IMR-90 (cell line): ENCODE measurements at regions not wholly inside any gene's neighbourhood (a gene's known extent, or its start where the extent isn't known, plus 50 kb on each side); places are given as distances from the start of the nearest gene placed in this dataset.

Experiments used
- ATAC-seq: fragments of 200-7000 bp; cut with Tn5 transposase; 2 replicates; pipeline ENCODE4 v1.9.1; 2020; ENCODE audit warnings: low read depth, mild to moderate bottlenecking, moderate library complexity
- BruUV-seq: library from RNA; stranded (reverse); fragments of 400-500 nt; replicated peaks from 2 replicates; lab custom pipeline; 2021; lab: Mats Ljungman, UMichigan
- CTCF ChIA-PET: fragments of 300-600 bp; formaldehyde crosslinking; extraction: SDS; loops from one replicate; lab custom pipeline; 2021; ENCODE audit warnings: antibody characterized with exemption; lab: Yijun Ruan, JAX
- POLR2A ChIA-PET: fragments of 300-600 bp; sonication (Branson Sonifier 250); formaldehyde crosslinking; loops from one replicate; lab custom pipeline; 2022; ENCODE audit warnings: antibody characterized with exemption; ENCODE audit not compliant: unreplicated experiment; lab: Charles Lee
- DNase-seq: peaks from one replicate; pipeline ENCODE4 v3.0.0; 2013
- H2AFZ ChIP-seq: replicated peaks from 2 replicates; pipeline ENCODE3; 2013; ENCODE audit warnings: low read length, mild to moderate bottlenecking; ENCODE audit not compliant: poor library complexity
- H2AK5ac ChIP-seq: 2 replicates; pipeline ENCODE4 v1.6.1; 2013; ENCODE audit warnings: low read depth, low read length, inconsistent platforms
- H2AK9ac ChIP-seq: replicated peaks from 2 replicates; pipeline ENCODE3; 2013; ENCODE audit warnings: mild to moderate bottlenecking, low read depth, low read length, moderate library complexity; ENCODE audit not compliant: poor library complexity
- H2BK120ac ChIP-seq: 2 replicates; pipeline ENCODE4 v1.6.1; 2013; ENCODE audit warnings: low read depth, low read length, inconsistent platforms
- H2BK15ac ChIP-seq: 3 replicates; pipeline ENCODE4 v1.6.1; 2013; ENCODE audit warnings: low read depth, low read length, inconsistent platforms
- H2BK20ac ChIP-seq: 2 replicates; pipeline ENCODE4 v1.6.1; 2013; ENCODE audit warnings: low read depth, mild to moderate bottlenecking, inconsistent platforms, low read length, moderate library complexity
- H2BK5ac ChIP-seq: 2 replicates; pipeline ENCODE4 v1.6.1; 2013; ENCODE audit warnings: mild to moderate bottlenecking, low read depth, low read length, inconsistent platforms; ENCODE audit not compliant: poor library complexity, severe bottlenecking
- H3K14ac ChIP-seq: replicated peaks from 2 replicates; pipeline ENCODE4 v1.6.1; 2013; ENCODE audit warnings: low read depth, low read length, inconsistent platforms
- H3K18ac ChIP-seq: 2 replicates; pipeline ENCODE4 v1.6.1; 2013; ENCODE audit warnings: low read depth, low read length, control low read depth
- H3K23ac ChIP-seq: 2 replicates; pipeline ENCODE4 v1.6.1; 2013; ENCODE audit warnings: low read depth, low read length, inconsistent platforms
- H3K27ac ChIP-seq: 2 replicates; pipeline ENCODE4 v1.5.1; 2013; ENCODE audit warnings: mild to moderate bottlenecking, control low read depth, low read length; ENCODE audit not compliant: insufficient read depth
- H3K27me3 ChIP-seq: 2 replicates; pipeline ENCODE4 v1.6.1; 2013; ENCODE audit warnings: low read length; ENCODE audit not compliant: control insufficient read depth, insufficient read depth
- H3K36me3 ChIP-seq: 2 replicates; pipeline ENCODE4 v1.6.1; 2013; ENCODE audit warnings: low read length, mixed read lengths; ENCODE audit not compliant: control insufficient read depth, insufficient read depth
- H3K4ac ChIP-seq: 2 replicates; pipeline ENCODE4 v1.6.1; 2013; ENCODE audit warnings: low read depth, low read length, inconsistent platforms
- H3K4me1 ChIP-seq: 2 replicates; pipeline ENCODE4 v1.6.1; 2013; ENCODE audit warnings: low read length, mixed read lengths; ENCODE audit not compliant: control insufficient read depth, insufficient read depth
- H3K4me2 ChIP-seq: 2 replicates; pipeline ENCODE4 v1.6.1; 2013; ENCODE audit warnings: low read depth, mild to moderate bottlenecking, control low read depth, low read length, moderate library complexity
- H3K4me3 ChIP-seq: 2 replicates; pipeline ENCODE4 v1.5.1; 2013; ENCODE audit warnings: low read depth, mild to moderate bottlenecking, control low read depth, low read length, moderate library complexity; ENCODE audit not compliant: insufficient read depth
- H3K56ac ChIP-seq: 2 replicates; pipeline ENCODE4 v1.6.1; 2013; ENCODE audit warnings: low read length, inconsistent platforms; ENCODE audit not compliant: insufficient read depth; ENCODE audit errors: extremely low read depth
- H3K79me1 ChIP-seq, 2 experiments: 2 replicates each; pipeline ENCODE4 v1.6.1; 2013; ENCODE audit warnings: low read length in 2 of 2, inconsistent platforms in 1 of 2, low read depth in 1 of 2
- H3K9ac ChIP-seq: 2 replicates; pipeline ENCODE4 v1.6.1; 2013; ENCODE audit warnings: low read depth, low read length, control low read depth
- H3K9me1 ChIP-seq: 2 replicates; pipeline ENCODE4 v1.6.1; 2013; ENCODE audit warnings: low read length, inconsistent platforms; ENCODE audit not compliant: insufficient read depth
- H3K9me3 ChIP-seq: 2 replicates; pipeline ENCODE4 v1.6.1; 2013; ENCODE audit warnings: low read length; ENCODE audit not compliant: control insufficient read depth, insufficient read depth
- H4K20me1 ChIP-seq: 2 replicates; pipeline ENCODE4 v1.6.1; 2013; ENCODE audit warnings: low read length, inconsistent platforms; ENCODE audit not compliant: insufficient read depth
- H4K5ac ChIP-seq: 2 replicates; pipeline ENCODE4 v1.6.1; 2013; ENCODE audit warnings: mild to moderate bottlenecking, low read depth, low read length, control low read depth
- H4K8ac ChIP-seq, 2 experiments: 2 replicates each; pipeline ENCODE4 v1.6.1; 2013; ENCODE audit warnings: low read depth in 2 of 2, low read length in 2 of 2, control low read depth in 1 of 2, inconsistent platforms in 1 of 2
- H4K91ac ChIP-seq: 2 replicates; pipeline ENCODE4 v1.6.1; 2013; ENCODE audit warnings: low read depth, low read length, inconsistent platforms; ENCODE audit not compliant: insufficient read depth
- BHLHE40 ChIP-seq: fragments of 150-350 bp; IDR thresholded peaks from 2 replicates; pipeline ENCODE4 v1.6.1; 2016; ENCODE audit warnings: mild to moderate bottlenecking, low read depth, low read length
- CEBPB ChIP-seq: IDR thresholded peaks from 2 replicates; pipeline ENCODE4 v1.6.1; 2012; ENCODE audit warnings: low read depth, low read length, improper control_type of control experiment
- CHD1 ChIP-seq: IDR thresholded peaks from 2 replicates; pipeline ENCODE4 v1.6.1; 2012; ENCODE audit warnings: low read depth, low read length, improper control_type of control experiment
- MAZ ChIP-seq: IDR thresholded peaks from 2 replicates; pipeline ENCODE4 v1.6.1; 2012; ENCODE audit warnings: low read depth, mild to moderate bottlenecking, low read length, improper control_type of control experiment, moderate library complexity, borderline replicate concordance
- NFE2L2 ChIP-seq: fragments of 150-350 bp; IDR thresholded peaks from 2 replicates; pipeline ENCODE4 v1.6.1; 2016; ENCODE audit warnings: low read depth, mild to moderate bottlenecking, low read length
- POLR2A ChIP-seq: IDR thresholded peaks from 2 replicates; pipeline ENCODE4 v1.6.1; 2012; ENCODE audit warnings: mild to moderate bottlenecking, low read depth, low read length
- RAD21 ChIP-seq: IDR thresholded peaks from 2 replicates; pipeline ENCODE4 v1.6.1; 2012; ENCODE audit warnings: low read length, improper control_type of control experiment
- SMC3 ChIP-seq: fragments of 150-350 bp; IDR thresholded peaks from 2 replicates; pipeline ENCODE4 v1.6.1; 2016; ENCODE audit warnings: low read depth, mild to moderate bottlenecking, antibody characterized with exemption, low read length, moderate library complexity
- USF2 ChIP-seq: fragments of 150-350 bp; IDR thresholded peaks from 2 replicates; pipeline ENCODE4 v1.6.1; 2017; ENCODE audit warnings: mild to moderate bottlenecking, antibody characterized with exemption, low read length, low read depth
- WGBS, 2 experiments: methylation state at CpG; one replicate each; pipeline versions ENCODE4 v1.1.5 to v1.1.7; 2013; ENCODE audit warnings: missing lambda C conversion rate in 2 of 2; ENCODE audit not compliant: insufficient read length in 1 of 2; ENCODE audit errors: extremely low coverage in 2 of 2; 5-methylcytosine and 5-hydroxymethylcytosine counted together
- dilution Hi-C: fragments of 300-500 bp; cut with HindIII; formaldehyde crosslinking; loops from one replicate; pipeline ENCODE4 v1.14.3; 2018; ENCODE audit warnings: low sequenced_read_pairs; ENCODE audit not compliant: unreplicated experiment
- in situ Hi-C: fragments of 300-500 bp; cut with MboI; formaldehyde crosslinking; loops from 3 replicates; pipeline ENCODE4 v1.14.3; 2019; ENCODE audit warnings: low sequenced_read_pairs, inconsistent platforms, mixed read lengths
- intact Hi-C: fragments of 100-400 bp; cut with micrococcal nuclease; formaldehyde crosslinking; loops from 2 replicates; pipeline ENCODE4 v1.10.0; 2022
- TF ChIP-seq, protein P1 (sequence below): fragments of 150-350 bp; IDR thresholded peaks from 2 replicates; pipeline ENCODE4 v1.6.1; 2016; ENCODE audit warnings: low read depth, mild to moderate bottlenecking, low read length, moderate library complexity, borderline replicate concordance
- TF ChIP-seq, protein P2 (sequence below): conservative IDR thresholded peaks from 2 replicates; pipeline ENCODE4 v1.5.1; 2012; ENCODE audit warnings: mild to moderate bottlenecking, low read depth, low read length, improper control_type of control experiment

GRCh38 chr17:69702078-69702477 lies 287.6 kb downstream of the MAP2K6 start:
- DNase-seq (no peak), ATAC-seq (no peak)
- H3K4me3 ChIP-seq: no peak overlapping the region
- H3K9ac ChIP-seq: no peak overlapping the region
- H2BK20ac ChIP-seq: no peak overlapping the region
- intact Hi-C loops (no loop called here), in situ Hi-C loops (no loop called here), dilution Hi-C loops (no loop called here)
- no peak overlapping the region for H3K56ac ChIP-seq
- H4K8ac ChIP-seq: no peak overlapping the region
- BruUV-seq: no TSS peak
- no peak overlapping the region for H2AFZ ChIP-seq
- TF ChIP-seq, protein P1, sequence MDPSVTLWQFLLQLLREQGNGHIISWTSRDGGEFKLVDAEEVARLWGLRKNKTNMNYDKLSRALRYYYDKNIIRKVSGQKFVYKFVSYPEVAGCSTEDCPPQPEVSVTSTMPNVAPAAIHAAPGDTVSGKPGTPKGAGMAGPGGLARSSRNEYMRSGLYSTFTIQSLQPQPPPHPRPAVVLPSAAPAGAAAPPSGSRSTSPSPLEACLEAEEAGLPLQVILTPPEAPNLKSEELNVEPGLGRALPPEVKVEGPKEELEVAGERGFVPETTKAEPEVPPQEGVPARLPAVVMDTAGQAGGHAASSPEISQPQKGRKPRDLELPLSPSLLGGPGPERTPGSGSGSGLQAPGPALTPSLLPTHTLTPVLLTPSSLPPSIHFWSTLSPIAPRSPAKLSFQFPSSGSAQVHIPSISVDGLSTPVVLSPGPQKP: no peak
- TF ChIP-seq NFE2L2: no peak
- TF ChIP-seq CEBPB: no peak
- no peak for TF ChIP-seq POLR2A
- TF ChIP-seq MAZ: no peak
- no peak for TF ChIP-seq RAD21
- no peak for TF ChIP-seq CHD1
- no peak for TF ChIP-seq BHLHE40
- TF ChIP-seq SMC3: no peak
- no peak for TF ChIP-seq USF2
- TF ChIP-seq, protein P2, sequence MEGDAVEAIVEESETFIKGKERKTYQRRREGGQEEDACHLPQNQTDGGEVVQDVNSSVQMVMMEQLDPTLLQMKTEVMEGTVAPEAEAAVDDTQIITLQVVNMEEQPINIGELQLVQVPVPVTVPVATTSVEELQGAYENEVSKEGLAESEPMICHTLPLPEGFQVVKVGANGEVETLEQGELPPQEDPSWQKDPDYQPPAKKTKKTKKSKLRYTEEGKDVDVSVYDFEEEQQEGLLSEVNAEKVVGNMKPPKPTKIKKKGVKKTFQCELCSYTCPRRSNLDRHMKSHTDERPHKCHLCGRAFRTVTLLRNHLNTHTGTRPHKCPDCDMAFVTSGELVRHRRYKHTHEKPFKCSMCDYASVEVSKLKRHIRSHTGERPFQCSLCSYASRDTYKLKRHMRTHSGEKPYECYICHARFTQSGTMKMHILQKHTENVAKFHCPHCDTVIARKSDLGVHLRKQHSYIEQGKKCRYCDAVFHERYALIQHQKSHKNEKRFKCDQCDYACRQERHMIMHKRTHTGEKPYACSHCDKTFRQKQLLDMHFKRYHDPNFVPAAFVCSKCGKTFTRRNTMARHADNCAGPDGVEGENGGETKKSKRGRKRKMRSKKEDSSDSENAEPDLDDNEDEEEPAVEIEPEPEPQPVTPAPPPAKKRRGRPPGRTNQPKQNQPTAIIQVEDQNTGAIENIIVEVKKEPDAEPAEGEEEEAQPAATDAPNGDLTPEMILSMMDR: no peak
- H3K4me2 ChIP-seq: no peak overlapping the region
- H4K91ac ChIP-seq: no peak overlapping the region
- no peaks in the 10 kb centered on the region for H3K9me1 ChIP-seq
- no peak overlapping the region for H2AK5ac ChIP-seq
- no peak overlapping the region for H4K5ac ChIP-seq
- H3K27me3 ChIP-seq: no peaks in the 10 kb centered on the region
- WGBS, 2 experiments: 71% methylated on average over 1 of the region's 1 CpG; no CpG with 5 or more reads in 1 of the 2 experiments
- no peaks in the 10 kb centered on the region for H3K79me1 ChIP-seq
- H3K4ac ChIP-seq: no peak overlapping the region
- no peak overlapping the region for H2BK120ac ChIP-seq
- no peak overlapping the region for H3K23ac ChIP-seq
- H2BK15ac ChIP-seq: no peak overlapping the region
- H2AK9ac ChIP-seq: no peak overlapping the region
- peaks cover 9% of the 10 kb centered on the region for H3K9me3 ChIP-seq
- CTCF ChIA-PET: interaction anchor here (0.9 kb wide), 1 partner anchor 14 kb away, joined by 3 read pairs; no protein-coding TSS in a partner anchor
- no peaks in the 10 kb centered on the region for H3K36me3 ChIP-seq
- no peaks in the 10 kb centered on the region for H3K4me1 ChIP-seq
- POLR2A ChIA-PET: no interaction called here
- no peaks in the 10 kb centered on the region for H4K20me1 ChIP-seq
- H2BK5ac ChIP-seq: no peak overlapping the region
- no peak overlapping the region for H3K27ac ChIP-seq
- no peak overlapping the region for H3K18ac ChIP-seq
- H3K14ac ChIP-seq: no peak overlapping the region
